H9 (cell line): ENCODE measurements at regions not wholly inside any gene's neighbourhood (a gene's known extent, or its start where the extent isn't known, plus 50 kb on each side); places are given as distances from the start of the nearest gene placed in this dataset.

Experiments used
- DNase-seq: peaks from one replicate; pipeline ENCODE4 v3.0.0-alpha.2; 2017
- H2AFZ ChIP-seq: one replicate; pipeline ENCODE4 v1.6.1; 2013; ENCODE audit warnings: mild to moderate bottlenecking, low read length, control low read depth, moderate library complexity
- H2AK5ac ChIP-seq: 2 replicates; pipeline ENCODE4 v1.6.1; 2013; ENCODE audit warnings: low read length, control low read depth, mixed read lengths; ENCODE audit not compliant: insufficient read length
- H2BK120ac ChIP-seq: one replicate; pipeline ENCODE4 v1.6.1; 2013; ENCODE audit warnings: low read depth, mild to moderate bottlenecking, low read length, control low read depth, inconsistent platforms; ENCODE audit not compliant: poor library complexity, severe bottlenecking
- H2BK12ac ChIP-seq: 2 replicates; pipeline ENCODE4 v1.6.1; 2013; ENCODE audit warnings: low read length, control low read depth, mixed read lengths, low read depth; ENCODE audit not compliant: insufficient read length
- H2BK15ac ChIP-seq: 2 replicates; pipeline ENCODE4 v1.6.1; 2013; ENCODE audit warnings: low read depth, low read length, control low read depth
- H2BK20ac ChIP-seq: one replicate; pipeline ENCODE4 v1.6.1; 2013; ENCODE audit warnings: low read depth, mild to moderate bottlenecking, low read length, control low read depth, inconsistent platforms; ENCODE audit not compliant: poor library complexity, severe bottlenecking
- H2BK5ac ChIP-seq: 2 replicates; pipeline ENCODE4 v1.6.1; 2013; ENCODE audit warnings: low read length, control low read depth, mixed read lengths; ENCODE audit not compliant: insufficient read length
- H3K14ac ChIP-seq: 2 replicates; pipeline ENCODE4 v1.6.1; 2013; ENCODE audit warnings: low read length, control low read depth; ENCODE audit not compliant: insufficient read depth
- H3K18ac ChIP-seq: 2 replicates; pipeline ENCODE4 v1.6.1; 2013; ENCODE audit warnings: low read depth, mild to moderate bottlenecking, mixed read lengths, low read length, control low read depth; ENCODE audit not compliant: insufficient read length
- H3K23ac ChIP-seq: 2 replicates; pipeline ENCODE4 v1.6.1; 2013; ENCODE audit warnings: low read length, control low read depth, mixed read lengths, low read depth; ENCODE audit not compliant: insufficient read length
- H3K23me2 ChIP-seq: 2 replicates; pipeline ENCODE4 v1.6.1; 2013; ENCODE audit warnings: low read depth, mild to moderate bottlenecking, mixed read lengths, low read length, control low read depth; ENCODE audit not compliant: insufficient read length, poor library complexity, severe bottlenecking
- H3K27ac ChIP-seq: 2 replicates; pipeline ENCODE4 v1.5.1; 2013; ENCODE audit warnings: low read length, control low read depth, mixed read lengths, low read depth; ENCODE audit not compliant: insufficient read length
- H3K27me3 ChIP-seq: 2 replicates; pipeline ENCODE4 v1.6.1; 2013; ENCODE audit warnings: low read length, control low read depth, inconsistent platforms; ENCODE audit not compliant: insufficient read depth
- H3K4ac ChIP-seq: 2 replicates; pipeline ENCODE4 v1.6.1; 2013; ENCODE audit warnings: low read depth, mild to moderate bottlenecking, control low read depth, inconsistent platforms, low read length, moderate library complexity
- H3K4me1 ChIP-seq: 2 replicates; pipeline ENCODE4 v1.6.1; 2013; ENCODE audit warnings: low read length, control low read depth, inconsistent platforms; ENCODE audit not compliant: insufficient read depth
- H3K4me2 ChIP-seq: 2 replicates; pipeline ENCODE4 v1.6.1; 2013; ENCODE audit warnings: low read length, control low read depth, mixed read lengths; ENCODE audit not compliant: insufficient read length, insufficient read depth
- H3K56ac ChIP-seq: 2 replicates; pipeline ENCODE4 v1.6.1; 2013; ENCODE audit warnings: low read depth, mild to moderate bottlenecking, mixed read lengths, low read length, control low read depth; ENCODE audit not compliant: insufficient read length
- H3K79me1 ChIP-seq: 2 replicates; pipeline ENCODE4 v1.6.1; 2013; ENCODE audit warnings: low read depth, mild to moderate bottlenecking, moderate library complexity, low read length, control low read depth, inconsistent platforms; ENCODE audit not compliant: insufficient read depth, poor library complexity, severe bottlenecking
- H3K79me2 ChIP-seq: 2 replicates; pipeline ENCODE4 v1.6.1; 2013; ENCODE audit warnings: low read length, control low read depth, inconsistent platforms; ENCODE audit not compliant: insufficient read depth
- H3K9ac ChIP-seq: 2 replicates; pipeline ENCODE4 v1.6.1; 2013; ENCODE audit warnings: low read length, control low read depth, mixed read lengths; ENCODE audit not compliant: insufficient read length; ENCODE audit errors: extremely low read depth
- H3K9me3 ChIP-seq: one replicate; pipeline ENCODE4 v1.6.1; 2013; ENCODE audit warnings: low read depth, low read length, inconsistent platforms; ENCODE audit not compliant: control insufficient read depth
- H3T11ph ChIP-seq: one replicate; pipeline ENCODE4 v1.6.1; 2013; ENCODE audit warnings: mild to moderate bottlenecking, low read length, control low read depth, inconsistent platforms
- H4K20me1 ChIP-seq: one replicate; pipeline ENCODE4 v1.6.1; 2013; ENCODE audit not compliant: control insufficient read depth, insufficient read length, insufficient read depth
- H4K5ac ChIP-seq: 2 replicates; pipeline ENCODE4 v1.6.1; 2013; ENCODE audit warnings: low read depth, mild to moderate bottlenecking, mixed read lengths, low read length, control low read depth; ENCODE audit not compliant: insufficient read length
- H4K8ac ChIP-seq: replicated peaks from 2 replicates; pipeline ENCODE4 v1.6.1; 2013; ENCODE audit warnings: low read length, control low read depth, mixed read lengths, low read depth; ENCODE audit not compliant: insufficient read length
- H4K91ac ChIP-seq: 2 replicates; pipeline ENCODE4 v1.6.1; 2013; ENCODE audit warnings: low read depth, mild to moderate bottlenecking, moderate library complexity, mixed read lengths, low read length, control low read depth; ENCODE audit not compliant: insufficient read length
- H3K27ac Mint-ChIP-seq, 3 experiments: 2 replicates in 2 of 3; 3 replicates in 1 of 3; pipeline ENCODE4 v1.8.0; 2020 to 2021; ENCODE audit warnings: mixed read lengths in 3 of 3, mild to moderate bottlenecking in 1 of 3, moderate library complexity in 1 of 3
- H3K27me3 Mint-ChIP-seq: 2 replicates; pipeline ENCODE4 v1.8.0; 2021; ENCODE audit warnings: low read depth, mild to moderate bottlenecking, moderate library complexity, mixed read lengths
- H3K36me3 Mint-ChIP-seq, 3 experiments: 2 replicates in 2 of 3; 3 replicates in 1 of 3; pipeline ENCODE4 v1.8.0; 2020 to 2021; ENCODE audit warnings: low read depth in 3 of 3, mixed read lengths in 3 of 3; ENCODE audit not compliant: insufficient read depth in 1 of 3
- H3K4me1 Mint-ChIP-seq, 2 experiments: 2 replicates each; pipeline ENCODE4 v1.8.0; 2020; ENCODE audit warnings: mixed read lengths in 2 of 2
- H3K4me3 Mint-ChIP-seq, 2 experiments: 2 replicates in 1 of 2; 3 replicates in 1 of 2; pipeline ENCODE4 v1.8.0; 2020 to 2021; ENCODE audit warnings: mild to moderate bottlenecking in 2 of 2, mixed read lengths in 2 of 2, moderate library complexity in 1 of 2
- H3K9me3 Mint-ChIP-seq, 2 experiments: 2 replicates in 1 of 2; 3 replicates in 1 of 2; pipeline ENCODE4 v1.8.0; 2020; ENCODE audit warnings: mild to moderate bottlenecking in 2 of 2, mixed read lengths in 2 of 2, moderate library complexity in 1 of 2
- CTCF ChIP-seq: fragments of 200-600 bp; sonication (generic); conservative IDR thresholded peaks from 3 replicates; pipeline ENCODE4 v1.8.0; 2021; ENCODE audit warnings: antibody characterized with exemption, mild to moderate bottlenecking
- WGBS: extraction: QIAGEN DNeasy Blood & Tissue Kit; methylation state at CpG from one replicate; pipeline ENCODE4 v1.1.7; 2013; ENCODE audit warnings: missing lambda C conversion rate, low lambda C conversion rate, mixed read lengths; ENCODE audit not compliant: insufficient read length; ENCODE audit errors: extremely low coverage; 5-methylcytosine and 5-hydroxymethylcytosine counted together

DNA sequence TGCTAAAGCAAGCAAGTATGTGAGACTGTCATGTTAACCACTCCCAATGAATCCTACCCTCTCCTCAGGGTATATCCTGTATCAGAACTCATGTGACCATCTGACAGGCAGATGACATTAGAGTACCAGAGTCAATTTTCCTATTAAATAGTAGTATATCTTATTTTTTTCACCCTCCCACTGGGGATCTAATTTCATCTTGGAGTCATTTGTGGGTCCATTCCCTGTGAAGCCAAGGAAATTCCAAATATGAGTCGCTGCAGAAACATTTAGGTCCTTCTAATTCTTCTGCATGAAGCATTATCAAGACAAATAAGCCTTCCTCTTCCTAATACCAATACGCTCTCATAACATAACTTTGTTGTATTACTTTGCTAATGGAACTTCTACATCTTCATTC is 52.2 kb upstream of the BLTP1 start:
- no CpG with 5 or more reads among the region's 2 CpGs for WGBS
- peaks cover 8% of the 10 kb centered on the region for H3K4me1 ChIP-seq
- H3K27ac ChIP-seq, result no peak overlapping the region
- H3K23ac ChIP-seq, result no peak overlapping the region
- no peak overlapping the region for H3T11ph ChIP-seq
- H3K56ac ChIP-seq, result no peak overlapping the region
- H3K4me1 Mint-ChIP-seq, result peaks cover 17 to 18% of the 10 kb centered on the region in 2 experiments
- H2BK12ac ChIP-seq, result no peak overlapping the region
- H3K79me1 ChIP-seq, result no peaks in the 10 kb centered on the region
- H3K27me3 Mint-ChIP-seq, result peaks cover 42% of the 10 kb centered on the region
- no peak overlapping the region for H3K27ac Mint-ChIP-seq
- no peak overlapping the region for H2AFZ ChIP-seq
- H4K20me1 ChIP-seq, result no peaks in the 10 kb centered on the region
- H3K4me2 ChIP-seq, result no peak overlapping the region
- H2BK20ac ChIP-seq, result no peak overlapping the region
- H4K5ac ChIP-seq, result no peak overlapping the region
- no peak overlapping the region for H3K9ac ChIP-seq
- TF ChIP-seq CTCF, result no peak
- no peak overlapping the region for H2BK5ac ChIP-seq
- no peaks in the 10 kb centered on the region for H3K79me2 ChIP-seq
- H2AK5ac ChIP-seq, result no peak overlapping the region
- no peak overlapping the region for H4K91ac ChIP-seq
- no peak overlapping the region for H2BK120ac ChIP-seq
- peaks cover 4% of the 10 kb centered on the region; the same call in 1 of the 2 replicates for H3K27me3 ChIP-seq
- peaks cover 6% of the 10 kb centered on the region for H3K23me2 ChIP-seq
- DNase-seq, result no peak
- H3K36me3 Mint-ChIP-seq, result no peaks in the 10 kb centered on the region
- no peak overlapping the region for H4K8ac ChIP-seq
- no peak overlapping the region for H2BK15ac ChIP-seq
- no peak overlapping the region for H3K18ac ChIP-seq
- 0 out of 5 replicates have a peak overlapping the region, but pooled peaks of 1 of the 2 experiments have one; percentile 2 for H3K4me3 Mint-ChIP-seq
- H3K4ac ChIP-seq, result no peak overlapping the region
- no peaks in the 10 kb centered on the region for H3K9me3 Mint-ChIP-seq
- no peak overlapping the region for H3K14ac ChIP-seq
- H3K9me3 ChIP-seq, result no peaks in the 10 kb centered on the region
